ENCODE measurements at regions not wholly inside any gene's neighbourhood (a gene's known extent, or its start where the extent isn't known, plus 50 kb on each side); places are given as distances from the start of the nearest gene placed in this dataset.
A peak's percentile ranks its signal among the peaks of the same experiment; 100 is the strongest.
"Not testable (repeated sequence)": the region's sequence is repeated elsewhere in the genome, so short reads cannot be mapped to it uniquely, and the experiment has no call there.

DNA sequence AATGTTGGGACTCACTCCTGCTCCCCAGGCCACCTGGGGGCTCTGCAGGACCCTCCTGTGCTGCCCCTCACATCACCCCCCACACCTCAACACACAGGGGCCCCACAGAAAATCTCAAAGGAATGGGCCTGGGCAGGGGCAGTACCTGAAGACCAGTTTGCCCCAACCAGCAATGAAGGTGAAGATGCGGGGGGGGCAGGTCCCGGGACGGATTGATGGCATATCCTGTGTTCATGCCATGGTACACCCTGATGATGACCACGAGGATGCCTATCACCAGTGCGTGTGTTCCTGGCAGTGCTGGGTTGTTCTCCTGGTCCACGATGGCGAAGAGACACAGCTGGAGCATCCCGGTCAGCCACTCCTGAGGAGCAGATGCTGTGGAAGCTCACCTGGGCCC, 663.0 kb downstream of the FOXD4L5 start:
- H3K4me3 Mint-ChIP-seq; H3K27ac Mint-ChIP-seq; H3K36me3 Mint-ChIP-seq (ENCODE audit: low read depth); H3K4me1 Mint-ChIP-seq; H3K27me3 Mint-ChIP-seq; H3K9me3 Mint-ChIP-seq; intact Hi-C loops (cut with micrococcal nuclease): not testable (repeated sequence)
- DNase-seq, result peak; percentile 6

Measured in activated CD4-positive, alpha-beta T cell treated with anti-CD3 and anti-CD28 coated beads, Interleukin-2, amount 10 ng/mL, durations not matched to agents 24 days and 14 days (primary cell).